ENCODE measurements at regions not wholly inside any gene's neighbourhood (a gene's known extent, or its start where the extent isn't known, plus 50 kb on each side); places are given as distances from the start of the nearest gene placed in this dataset.

- TF ChIP-seq CTCF (IDR thresholded peaks at IDR 0.05; ENCODE audit: low read depth, low read length) (no peak), EZH2phosphoT487 (IDR thresholded peaks at IDR 0.05; ENCODE audit: low read depth) (no peak)
Measured at GRCh38 chr3:107216711-107217110, 160.5 kb upstream of the CCDC54 start.
